H9 (cell line): ENCODE measurements at regions not wholly inside any gene's neighbourhood (a gene's known extent, or its start where the extent isn't known, plus 50 kb on each side); places are given as distances from the start of the nearest gene placed in this dataset.
A peak's percentile ranks its signal among the peaks of the same experiment; 100 is the strongest.

Source experiments
- DNase-seq: peaks from one replicate; pipeline ENCODE4 v3.0.0-alpha.2; 2017
- H2AFZ ChIP-seq: one replicate; pipeline ENCODE4 v1.6.1; 2013; ENCODE audit warnings: mild to moderate bottlenecking, low read length, control low read depth, moderate library complexity
- H2AK5ac ChIP-seq: 2 replicates; pipeline ENCODE4 v1.6.1; 2013; ENCODE audit warnings: low read length, control low read depth, mixed read lengths; ENCODE audit not compliant: insufficient read length
- H2BK120ac ChIP-seq: one replicate; pipeline ENCODE4 v1.6.1; 2013; ENCODE audit warnings: low read depth, mild to moderate bottlenecking, low read length, control low read depth, inconsistent platforms; ENCODE audit not compliant: poor library complexity, severe bottlenecking
- H2BK12ac ChIP-seq: 2 replicates; pipeline ENCODE4 v1.6.1; 2013; ENCODE audit warnings: low read length, control low read depth, mixed read lengths, low read depth; ENCODE audit not compliant: insufficient read length
- H2BK15ac ChIP-seq: 2 replicates; pipeline ENCODE4 v1.6.1; 2013; ENCODE audit warnings: low read depth, low read length, control low read depth
- H2BK20ac ChIP-seq: one replicate; pipeline ENCODE4 v1.6.1; 2013; ENCODE audit warnings: low read depth, mild to moderate bottlenecking, low read length, control low read depth, inconsistent platforms; ENCODE audit not compliant: poor library complexity, severe bottlenecking
- H2BK5ac ChIP-seq: 2 replicates; pipeline ENCODE4 v1.6.1; 2013; ENCODE audit warnings: low read length, control low read depth, mixed read lengths; ENCODE audit not compliant: insufficient read length
- H3K14ac ChIP-seq: 2 replicates; pipeline ENCODE4 v1.6.1; 2013; ENCODE audit warnings: low read length, control low read depth; ENCODE audit not compliant: insufficient read depth
- H3K18ac ChIP-seq: 2 replicates; pipeline ENCODE4 v1.6.1; 2013; ENCODE audit warnings: low read depth, mild to moderate bottlenecking, mixed read lengths, low read length, control low read depth; ENCODE audit not compliant: insufficient read length
- H3K23ac ChIP-seq: 2 replicates; pipeline ENCODE4 v1.6.1; 2013; ENCODE audit warnings: low read length, control low read depth, mixed read lengths, low read depth; ENCODE audit not compliant: insufficient read length
- H3K23me2 ChIP-seq: 2 replicates; pipeline ENCODE4 v1.6.1; 2013; ENCODE audit warnings: low read depth, mild to moderate bottlenecking, mixed read lengths, low read length, control low read depth; ENCODE audit not compliant: insufficient read length, poor library complexity, severe bottlenecking
- H3K27ac ChIP-seq: 2 replicates; pipeline ENCODE4 v1.5.1; 2013; ENCODE audit warnings: low read length, control low read depth, mixed read lengths, low read depth; ENCODE audit not compliant: insufficient read length
- H3K27me3 ChIP-seq: 2 replicates; pipeline ENCODE4 v1.6.1; 2013; ENCODE audit warnings: low read length, control low read depth, inconsistent platforms; ENCODE audit not compliant: insufficient read depth
- H3K4ac ChIP-seq: 2 replicates; pipeline ENCODE4 v1.6.1; 2013; ENCODE audit warnings: low read depth, mild to moderate bottlenecking, control low read depth, inconsistent platforms, low read length, moderate library complexity
- H3K4me1 ChIP-seq: 2 replicates; pipeline ENCODE4 v1.6.1; 2013; ENCODE audit warnings: low read length, control low read depth, inconsistent platforms; ENCODE audit not compliant: insufficient read depth
- H3K4me2 ChIP-seq: 2 replicates; pipeline ENCODE4 v1.6.1; 2013; ENCODE audit warnings: low read length, control low read depth, mixed read lengths; ENCODE audit not compliant: insufficient read length, insufficient read depth
- H3K56ac ChIP-seq: 2 replicates; pipeline ENCODE4 v1.6.1; 2013; ENCODE audit warnings: low read depth, mild to moderate bottlenecking, mixed read lengths, low read length, control low read depth; ENCODE audit not compliant: insufficient read length
- H3K79me1 ChIP-seq: 2 replicates; pipeline ENCODE4 v1.6.1; 2013; ENCODE audit warnings: low read depth, mild to moderate bottlenecking, moderate library complexity, low read length, control low read depth, inconsistent platforms; ENCODE audit not compliant: insufficient read depth, poor library complexity, severe bottlenecking
- H3K79me2 ChIP-seq: 2 replicates; pipeline ENCODE4 v1.6.1; 2013; ENCODE audit warnings: low read length, control low read depth, inconsistent platforms; ENCODE audit not compliant: insufficient read depth
- H3K9ac ChIP-seq: 2 replicates; pipeline ENCODE4 v1.6.1; 2013; ENCODE audit warnings: low read length, control low read depth, mixed read lengths; ENCODE audit not compliant: insufficient read length; ENCODE audit errors: extremely low read depth
- H3K9me3 ChIP-seq: one replicate; pipeline ENCODE4 v1.6.1; 2013; ENCODE audit warnings: low read depth, low read length, inconsistent platforms; ENCODE audit not compliant: control insufficient read depth
- H3T11ph ChIP-seq: one replicate; pipeline ENCODE4 v1.6.1; 2013; ENCODE audit warnings: mild to moderate bottlenecking, low read length, control low read depth, inconsistent platforms
- H4K20me1 ChIP-seq: one replicate; pipeline ENCODE4 v1.6.1; 2013; ENCODE audit not compliant: control insufficient read depth, insufficient read length, insufficient read depth
- H4K5ac ChIP-seq: 2 replicates; pipeline ENCODE4 v1.6.1; 2013; ENCODE audit warnings: low read depth, mild to moderate bottlenecking, mixed read lengths, low read length, control low read depth; ENCODE audit not compliant: insufficient read length
- H4K8ac ChIP-seq: replicated peaks from 2 replicates; pipeline ENCODE4 v1.6.1; 2013; ENCODE audit warnings: low read length, control low read depth, mixed read lengths, low read depth; ENCODE audit not compliant: insufficient read length
- H4K91ac ChIP-seq: 2 replicates; pipeline ENCODE4 v1.6.1; 2013; ENCODE audit warnings: low read depth, mild to moderate bottlenecking, moderate library complexity, mixed read lengths, low read length, control low read depth; ENCODE audit not compliant: insufficient read length
- H3K27ac Mint-ChIP-seq, 3 experiments: 2 replicates in 2 of 3; 3 replicates in 1 of 3; pipeline ENCODE4 v1.8.0; 2020 to 2021; ENCODE audit warnings: mixed read lengths in 3 of 3, mild to moderate bottlenecking in 1 of 3, moderate library complexity in 1 of 3
- H3K27me3 Mint-ChIP-seq: 2 replicates; pipeline ENCODE4 v1.8.0; 2021; ENCODE audit warnings: low read depth, mild to moderate bottlenecking, moderate library complexity, mixed read lengths
- H3K36me3 Mint-ChIP-seq, 3 experiments: 2 replicates in 2 of 3; 3 replicates in 1 of 3; pipeline ENCODE4 v1.8.0; 2020 to 2021; ENCODE audit warnings: low read depth in 3 of 3, mixed read lengths in 3 of 3; ENCODE audit not compliant: insufficient read depth in 1 of 3
- H3K4me1 Mint-ChIP-seq, 2 experiments: 2 replicates each; pipeline ENCODE4 v1.8.0; 2020; ENCODE audit warnings: mixed read lengths in 2 of 2
- H3K4me3 Mint-ChIP-seq, 2 experiments: 2 replicates in 1 of 2; 3 replicates in 1 of 2; pipeline ENCODE4 v1.8.0; 2020 to 2021; ENCODE audit warnings: mild to moderate bottlenecking in 2 of 2, mixed read lengths in 2 of 2, moderate library complexity in 1 of 2
- H3K9me3 Mint-ChIP-seq, 2 experiments: 2 replicates in 1 of 2; 3 replicates in 1 of 2; pipeline ENCODE4 v1.8.0; 2020; ENCODE audit warnings: mild to moderate bottlenecking in 2 of 2, mixed read lengths in 2 of 2, moderate library complexity in 1 of 2
- CTCF ChIP-seq: fragments of 200-600 bp; sonication (generic); conservative IDR thresholded peaks from 3 replicates; pipeline ENCODE4 v1.8.0; 2021; ENCODE audit warnings: antibody characterized with exemption, mild to moderate bottlenecking
- WGBS: extraction: QIAGEN DNeasy Blood & Tissue Kit; methylation state at CpG from one replicate; pipeline ENCODE4 v1.1.7; 2013; ENCODE audit warnings: missing lambda C conversion rate, low lambda C conversion rate, mixed read lengths; ENCODE audit not compliant: insufficient read length; ENCODE audit errors: extremely low coverage; 5-methylcytosine and 5-hydroxymethylcytosine counted together

- peak overlapping the region; percentile 41 for H3K4me2 ChIP-seq
Observed at GRCh38 chr3:23746441-23746840, 59.3 kb upstream of the UBE2E1 start.

More at GRCh38 chr3:23746441-23746840, 59.3 kb upstream of the UBE2E1 start:
- Mint-ChIP-seq H3K9me3 (no peaks in the 10 kb centered on the region), H3K4me1 (peaks cover 50 to 58% of the 10 kb centered on the region in 2 experiments), H3K36me3 (no peaks in the 10 kb centered on the region), H3K27ac (peak overlapping the region in 1 of 3 experiments; percentile 88; a peak in 2 of 7 replicates), H3K4me3 (peak overlapping the region; percentile 34 to 50; a peak in 4 of 5 replicates), H3K27me3 (peaks cover 51% of the 10 kb centered on the region)
- no peaks in the 10 kb centered on the region for H4K20me1 ChIP-seq
- H3K27ac ChIP-seq: peak overlapping the region; percentile 41
- H2BK12ac ChIP-seq: no peak overlapping the region
- DNase-seq: no peak
- H3T11ph ChIP-seq: no peak overlapping the region
- H2AK5ac ChIP-seq: no peak overlapping the region
- TF ChIP-seq CTCF: no peak
- no peak overlapping the region for H3K23ac ChIP-seq
- no peak overlapping the region for H3K56ac ChIP-seq
- H3K79me2 ChIP-seq: no peaks in the 10 kb centered on the region
- H3K18ac ChIP-seq: no peak overlapping the region
- H2BK20ac ChIP-seq: no peak overlapping the region
- H3K79me1 ChIP-seq: no peaks in the 10 kb centered on the region
- H3K23me2 ChIP-seq: peaks cover 7% of the 10 kb centered on the region
- WGBS: no CpG with 5 or more reads among the region's 7 CpGs
- peaks cover 14% of the 10 kb centered on the region for H3K4me1 ChIP-seq
- H3K27me3 ChIP-seq: peaks cover 25% of the 10 kb centered on the region; the same call in 1 of the 2 replicates
- H3K9ac ChIP-seq: no peak overlapping the region
- H3K9me3 ChIP-seq: no peaks in the 10 kb centered on the region
- no peak overlapping the region for H4K8ac ChIP-seq
- H4K5ac ChIP-seq: no peak overlapping the region
- H2BK5ac ChIP-seq: no peak overlapping the region
- H2AFZ ChIP-seq: no peak overlapping the region
- no peak overlapping the region for H2BK15ac ChIP-seq
- no peak overlapping the region for H4K91ac ChIP-seq
- H3K14ac ChIP-seq: no peak overlapping the region
- H3K4ac ChIP-seq: no peak overlapping the region
- H2BK120ac ChIP-seq: no peak overlapping the region
